Forelimb muscle (tissue), 1 donor: ENCODE measurements at regions not wholly inside any gene's neighbourhood (a gene's known extent, or its start where the extent isn't known, plus 50 kb on each side); places are given as distances from the start of the nearest gene placed in this dataset.

Experiments
- DNase-seq: peaks from one replicate; pipeline ENCODE4 v3.0.0-alpha.2; 2013; ENCODE audit warnings: low read depth

DNA sequence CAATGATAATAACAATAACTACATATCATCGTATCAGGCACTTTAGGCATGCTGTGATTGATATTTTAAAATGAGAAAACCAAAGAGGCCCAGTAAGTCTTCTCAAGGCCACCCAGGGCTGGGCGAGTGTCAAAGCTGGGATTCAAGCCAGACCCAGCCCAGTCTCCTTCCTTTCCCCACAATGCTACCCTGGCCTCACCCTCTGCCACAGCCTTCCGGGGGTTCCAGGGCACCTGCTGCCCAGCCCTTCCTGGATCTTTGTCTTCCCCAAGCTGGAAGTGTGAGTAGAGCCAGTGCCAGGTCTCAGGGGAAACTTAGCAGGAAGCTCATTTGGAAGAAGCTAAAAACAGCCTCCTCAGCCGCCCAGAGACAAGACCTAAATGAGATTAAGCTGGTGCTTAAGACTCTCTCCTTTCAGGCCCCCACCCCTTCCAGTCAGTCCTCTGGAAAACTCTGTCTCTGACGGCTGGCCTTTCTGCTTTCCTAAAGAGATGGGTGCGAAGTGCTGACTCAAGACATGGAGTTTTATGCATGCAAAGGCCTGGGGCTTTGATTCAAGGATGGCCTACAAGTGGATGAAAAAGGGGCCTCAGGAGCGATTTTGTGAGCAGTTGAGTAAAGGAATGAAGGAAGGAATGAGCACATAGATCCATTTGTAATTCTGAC lies 184.2 kb downstream of the KCNA5 start:
- DNase-seq = no peak

DNA sequence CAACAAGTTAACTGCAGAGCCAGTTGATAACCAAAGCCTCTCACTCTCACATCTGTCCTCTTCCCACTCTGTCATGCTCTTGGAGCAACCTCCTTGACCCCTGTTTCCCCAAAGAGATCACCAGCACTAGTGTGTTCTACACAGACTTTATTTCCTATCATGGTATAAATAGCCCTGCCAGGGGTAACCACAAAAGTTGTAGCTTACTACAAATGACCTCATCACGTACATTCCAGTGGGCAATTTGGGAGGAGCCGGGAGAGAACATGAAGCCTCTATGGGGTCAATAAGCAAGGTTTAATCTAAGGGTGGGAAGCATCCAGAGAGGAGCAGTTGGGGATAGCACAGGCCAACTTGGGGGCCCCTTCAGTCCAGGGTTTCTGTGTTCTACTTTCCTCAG lies 186.5 kb downstream of the KCNA5 start:
- DNase-seq = no peak

DNA sequence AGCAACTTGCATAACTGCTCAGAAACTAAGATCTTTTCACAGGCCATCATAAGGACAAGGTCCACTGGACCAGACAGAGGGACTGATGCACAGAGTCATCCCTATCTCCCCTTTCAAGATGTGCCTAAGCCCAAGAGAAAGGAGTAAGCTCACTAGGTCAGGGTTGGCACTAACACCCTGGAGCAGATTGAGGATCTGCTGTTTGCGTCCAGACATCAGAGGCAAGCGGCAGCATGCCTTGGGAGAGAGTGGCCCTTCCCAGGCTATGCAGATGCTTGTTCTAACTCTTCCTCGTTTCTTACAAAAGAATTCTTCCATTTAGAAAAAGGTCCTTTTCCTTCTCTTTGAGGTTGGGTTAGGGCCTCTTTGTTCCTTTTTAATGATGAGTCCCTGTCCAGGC lies 187.2 kb downstream of the KCNA5 start:
- no peak for DNase-seq

- DNase-seq = no peak
Measured at GRCh38 chr12:5232291-5232690, 188.6 kb downstream of the KCNA5 start.

DNA sequence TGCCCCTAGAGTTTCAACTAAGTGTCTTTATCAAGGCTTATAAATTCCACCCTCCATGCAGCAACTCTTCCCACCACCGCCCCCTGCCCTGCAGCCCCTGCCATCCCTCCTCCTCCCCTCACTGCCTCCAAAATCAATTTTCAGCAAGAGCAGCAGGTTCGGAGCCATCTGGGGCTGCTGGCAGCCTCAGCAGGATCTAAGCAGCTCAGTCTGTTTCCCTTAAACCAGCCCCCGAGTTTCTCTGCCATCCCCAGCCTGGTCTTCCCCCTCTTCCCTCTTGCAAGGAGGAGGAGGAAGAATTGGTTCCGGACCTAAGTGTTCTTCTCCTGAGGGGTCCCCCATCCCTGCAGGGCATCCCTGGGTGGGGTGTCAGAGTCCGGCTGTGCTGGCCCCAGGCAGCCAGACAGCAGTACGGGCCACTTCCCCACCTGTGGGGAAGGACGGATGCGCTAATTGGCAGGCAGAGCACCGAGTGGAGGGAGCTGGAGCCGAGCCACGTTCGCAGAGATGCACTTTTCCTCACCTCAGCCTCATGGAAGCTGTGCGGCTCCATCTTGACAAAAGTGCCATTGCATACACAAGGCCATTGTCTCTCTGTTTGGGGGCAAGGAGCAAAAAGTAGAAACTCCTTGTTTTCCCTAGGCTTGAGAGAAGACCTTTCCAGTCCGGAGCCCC lies 189.3 kb downstream of the KCNA5 start:
- DNase-seq = no peak

GRCh38 chr12:5236022-5236640 lies 192.5 kb downstream of the KCNA5 start:
- DNase-seq = no peak

DNA sequence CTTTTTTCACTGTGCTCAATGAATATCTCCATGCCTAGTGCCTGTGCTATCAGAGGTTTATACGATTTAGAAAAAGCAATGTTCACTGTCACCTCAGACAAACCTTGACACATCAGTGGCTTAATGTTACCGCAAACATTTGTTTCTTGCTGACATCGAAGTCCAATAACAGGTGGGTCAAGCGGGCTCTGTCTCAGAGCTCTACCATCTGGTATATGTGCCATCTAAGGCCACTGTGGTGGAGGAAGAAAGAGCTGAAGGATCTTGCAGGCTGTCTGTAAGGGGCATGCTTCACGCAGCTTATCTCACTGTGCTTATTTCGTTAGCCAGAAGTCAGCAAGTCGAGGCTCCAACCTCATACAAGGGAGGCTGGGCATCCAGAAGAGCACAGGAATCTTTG lies 189.5 kb upstream of the NTF3 start:
- no peak for DNase-seq

DNA sequence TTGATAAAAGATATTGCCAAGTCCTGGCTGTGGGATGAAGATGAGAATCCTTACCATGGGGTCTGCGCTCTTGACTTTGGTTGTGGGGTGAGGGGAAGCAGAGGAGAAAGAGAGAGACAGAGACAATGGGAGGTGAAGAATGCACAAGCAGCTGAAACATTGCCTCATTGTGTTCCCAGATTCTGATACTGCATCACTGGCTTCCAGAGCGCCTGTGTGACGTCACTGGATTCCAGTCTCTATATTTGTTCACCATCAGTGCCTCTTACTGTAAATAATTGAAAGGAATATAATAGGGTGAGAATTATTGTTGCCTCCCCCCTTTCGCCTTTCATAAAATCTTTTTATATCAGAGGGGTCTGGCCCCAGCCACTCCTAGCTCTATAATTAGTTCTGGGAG lies 188.9 kb upstream of the NTF3 start:
- DNase-seq = no peak

DNA sequence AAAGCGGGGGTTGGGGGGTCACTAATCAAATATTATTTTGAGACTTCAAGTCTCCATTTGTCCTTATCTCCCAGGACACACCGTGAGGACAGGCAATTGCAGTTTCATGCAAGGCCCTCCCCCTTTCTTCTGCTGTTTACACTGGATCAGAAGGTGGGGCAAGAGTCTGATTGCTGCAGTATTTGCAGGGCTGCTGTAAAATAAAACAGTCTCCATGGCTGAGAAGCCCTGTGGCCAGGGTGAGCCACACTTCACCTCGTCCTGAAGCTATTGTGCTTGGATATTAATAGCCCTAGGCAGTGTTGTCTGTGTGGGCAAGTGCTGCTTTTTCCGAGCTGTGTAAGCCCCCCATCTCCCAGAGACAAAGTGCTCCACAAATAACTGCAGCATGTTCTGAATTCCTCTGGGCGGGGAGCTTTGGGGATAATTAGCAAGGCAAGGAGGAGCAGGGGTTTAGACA lies 187.4 kb upstream of the NTF3 start:
- DNase-seq = no peak

DNA sequence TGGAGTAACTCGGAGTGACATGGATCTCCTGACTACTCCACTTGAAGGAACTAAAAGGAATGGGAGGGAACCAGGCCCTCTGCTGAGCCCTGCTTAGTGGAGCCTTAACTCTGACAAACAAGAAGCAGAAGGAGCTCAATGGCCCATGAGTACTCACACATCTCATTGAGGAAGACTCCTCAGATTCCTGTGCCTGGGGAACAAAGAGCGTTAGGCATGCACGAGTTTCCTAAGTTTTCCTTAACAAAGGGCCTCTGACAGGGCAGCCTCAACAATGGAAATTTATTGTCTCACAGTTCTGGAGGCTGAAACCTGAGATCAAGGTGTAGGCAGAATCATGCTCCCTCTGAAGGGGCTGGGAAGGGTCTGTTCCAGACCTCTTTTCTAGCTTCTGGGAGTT lies 185.7 kb upstream of the NTF3 start:
- DNase-seq = no peak

GRCh38 chr12:5247144-5247543 lies 184.8 kb upstream of the NTF3 start:
- DNase-seq = no peak

DNA sequence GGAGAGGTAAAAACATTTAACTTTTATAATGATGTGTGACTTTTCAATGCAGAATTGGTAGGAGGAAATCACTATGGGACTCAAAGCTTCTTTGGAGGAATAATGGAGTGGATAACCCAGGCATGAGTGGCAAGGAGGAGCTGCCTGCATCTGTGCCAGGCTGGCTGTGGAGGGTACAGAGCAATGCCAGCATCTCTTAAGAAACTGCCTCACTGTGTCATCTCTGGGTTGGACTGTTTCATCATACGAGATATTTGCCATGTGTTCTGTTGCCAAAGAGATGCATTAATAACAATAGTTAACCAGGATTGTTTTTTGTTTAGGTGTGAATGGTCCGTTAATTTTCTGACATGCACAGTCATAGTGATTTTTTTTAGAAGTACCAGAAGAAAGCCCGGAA lies 183.7 kb upstream of the NTF3 start:
- DNase-seq = no peak

DNA sequence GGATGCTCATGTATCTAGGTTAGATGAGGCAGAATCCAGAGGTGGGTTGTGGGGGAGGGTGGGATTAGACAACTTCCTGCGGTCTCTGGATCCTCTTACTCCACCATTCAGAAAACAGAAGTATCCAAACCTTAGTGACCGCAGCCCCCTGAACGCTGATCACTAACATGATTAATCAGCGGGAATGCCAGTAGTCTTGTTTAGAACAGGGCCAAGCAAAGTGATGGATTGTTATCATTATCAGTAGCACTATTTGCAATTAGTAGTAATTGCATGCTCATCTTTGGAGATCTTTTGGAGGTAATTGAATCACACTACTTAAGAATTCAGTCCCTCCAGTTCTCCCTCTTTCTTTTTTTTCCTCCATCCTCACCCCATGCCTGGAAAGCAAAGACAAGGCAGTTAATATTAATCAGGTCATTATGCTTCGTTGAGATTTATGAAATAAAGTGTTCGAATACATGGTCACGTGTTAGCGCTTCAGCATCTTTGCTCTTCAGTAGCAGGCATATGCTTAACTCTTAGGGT lies 182.8 kb upstream of the NTF3 start:
- no peak for DNase-seq

DNA sequence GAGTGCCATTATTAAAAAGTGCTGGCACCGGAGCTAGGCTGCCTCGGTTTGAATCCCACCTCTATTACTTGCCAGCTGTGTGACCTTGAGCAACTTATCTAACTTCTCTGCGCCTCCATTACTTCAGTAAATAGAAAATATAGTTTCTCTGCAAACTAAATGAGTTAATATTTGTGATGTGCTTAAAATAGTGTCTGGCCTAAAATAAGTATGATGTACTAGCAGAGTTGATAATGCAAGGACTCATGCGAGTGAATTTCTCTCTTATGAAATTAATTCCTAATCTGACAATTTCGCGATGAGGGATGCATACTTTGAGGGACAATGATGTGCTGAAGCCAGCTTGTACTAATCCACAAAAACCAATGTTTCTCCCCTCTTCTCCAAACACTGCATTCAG lies 180.8 kb upstream of the NTF3 start:
- DNase-seq = no peak

GRCh38 chr12:5251786-5252185 lies 180.1 kb upstream of the NTF3 start:
- no peak for DNase-seq

DNA sequence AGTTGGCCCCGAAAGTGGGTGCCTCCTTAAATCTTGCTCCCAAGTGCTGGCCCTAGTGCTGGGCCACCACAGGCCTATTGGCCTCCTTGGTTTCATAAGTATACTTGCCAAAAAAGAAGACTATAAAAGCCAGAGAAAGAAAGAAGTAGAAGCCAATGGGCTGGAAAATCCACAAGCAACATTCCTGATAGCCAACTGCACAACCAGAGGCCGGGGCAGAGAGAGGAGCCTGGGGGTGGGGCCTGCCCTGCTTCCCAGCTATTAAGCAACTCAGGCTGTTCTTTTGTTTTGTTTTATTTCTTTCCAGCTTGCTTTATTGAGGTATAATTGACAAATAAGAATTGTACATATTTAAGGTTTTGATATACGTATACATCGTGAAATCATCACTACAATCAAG lies 177.2 kb upstream of the NTF3 start:
- DNase-seq = no peak

DNA sequence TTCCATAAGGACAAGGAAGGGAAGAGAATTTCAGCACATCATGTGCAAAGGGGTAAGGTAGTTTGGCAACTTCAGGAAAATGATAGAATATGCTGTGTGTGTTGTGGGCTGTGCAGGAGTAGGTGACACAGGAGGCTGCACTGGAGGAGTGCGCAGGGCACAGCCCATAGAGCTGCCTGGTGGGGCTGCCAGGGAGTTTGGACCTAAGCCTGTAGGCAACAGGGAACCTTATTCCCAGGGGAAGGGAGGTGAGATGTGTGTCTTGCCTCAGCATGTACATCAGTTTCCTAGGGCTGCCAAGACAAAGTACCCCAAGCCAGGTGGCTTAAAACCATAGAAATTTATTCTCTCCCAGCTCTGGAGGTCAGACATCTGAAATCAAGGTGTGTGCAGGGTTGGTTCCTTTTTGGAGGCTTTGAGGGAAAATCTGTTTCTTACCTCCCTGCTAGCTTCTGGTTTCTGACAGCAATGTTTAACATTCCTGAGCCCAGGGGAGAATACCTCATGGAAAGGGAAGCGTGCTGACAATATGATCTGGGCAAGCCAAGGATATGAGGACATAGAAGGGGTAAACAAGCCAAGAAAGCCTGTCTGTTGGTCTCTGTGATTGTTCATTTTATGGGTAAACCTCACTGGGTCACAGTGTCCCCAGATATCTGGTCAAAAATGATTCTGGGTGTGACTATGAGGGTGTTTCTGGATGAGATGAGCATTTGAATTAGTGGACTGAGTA lies 174.0 kb upstream of the NTF3 start:
- DNase-seq = peak; percentile 29

DNA sequence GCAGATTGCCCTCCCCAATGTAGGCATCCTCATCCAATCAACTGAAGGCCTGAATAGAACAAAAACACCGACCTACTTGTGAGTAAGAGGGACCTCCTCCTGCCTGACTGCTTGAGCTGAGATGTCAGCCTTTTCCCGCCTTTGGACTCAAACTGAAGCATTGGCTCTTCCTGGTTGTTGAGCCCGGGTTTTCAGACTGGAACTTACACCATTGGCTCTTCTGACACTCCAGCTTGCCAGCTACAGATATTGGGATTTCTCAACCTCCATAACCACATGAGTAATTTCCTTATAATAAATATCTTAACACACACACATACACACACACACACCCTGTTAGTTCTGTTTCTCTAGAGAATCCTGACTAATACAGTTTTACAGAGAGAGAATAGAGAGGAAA lies 173.4 kb upstream of the NTF3 start:
- DNase-seq = peak; percentile 32

- no peak for DNase-seq
Measured at GRCh38 chr12:5258926-5259325, 173.0 kb upstream of the NTF3 start.

DNA sequence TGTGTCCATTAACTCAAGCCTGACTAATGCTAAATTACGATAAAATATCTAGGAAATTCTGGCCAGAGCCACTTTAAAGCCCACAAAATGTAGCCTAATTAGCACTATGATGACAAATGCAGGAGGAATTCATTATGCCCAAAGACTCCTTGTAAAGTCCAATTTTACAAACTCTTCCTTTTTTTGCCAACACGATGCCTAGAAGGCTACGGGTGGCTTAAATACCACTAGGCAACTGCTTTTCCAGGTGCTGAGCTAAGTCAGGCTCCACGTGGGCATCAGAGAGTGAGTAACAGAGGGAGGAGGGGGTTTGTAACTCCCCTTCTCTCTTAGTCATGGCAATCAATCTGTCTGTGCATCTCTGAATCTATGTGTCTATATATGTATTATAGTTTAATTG lies 172.4 kb upstream of the NTF3 start:
- no peak for DNase-seq

- DNase-seq = no peak
Measured at GRCh38 chr12:5260086-5260485, 171.8 kb upstream of the NTF3 start.

- no peak for DNase-seq
Measured at GRCh38 chr12:5260591-5261086, 171.3 kb upstream of the NTF3 start.
